B cell (primary cell): ENCODE measurements at regions not wholly inside any gene's neighbourhood (a gene's known extent, or its start where the extent isn't known, plus 50 kb on each side); places are given as distances from the start of the nearest gene placed in this dataset.

Experiments
- ATAC-seq: fragments of 200-7000 bp; cut with Tn5 transposase; one replicate; pipeline ENCODE4 v1.10.0; 2021; ENCODE audit warnings: low read depth, mild to moderate bottlenecking, moderate number of reproducible peaks, moderate library complexity
- CTCF ChIA-PET: fragments of 350-600 bp; sonication (Branson Sonifier 250); formaldehyde crosslinking; loops from one replicate; lab custom pipeline; 2021; ENCODE audit warnings: antibody characterized with exemption, inconsistent platforms; lab: Charles Lee
- POLR2A ChIA-PET: fragments of 350-600 bp; sonication (Branson Sonifier 250); formaldehyde crosslinking; loops from one replicate; lab custom pipeline; 2021; ENCODE audit warnings: antibody characterized with exemption; lab: Charles Lee
- DNase-seq: peaks from one replicate; pipeline ENCODE4 v3.0.0; 2013
- H2AFZ ChIP-seq: 2 replicates; pipeline ENCODE4 v1.6.1; 2012; ENCODE audit warnings: mild to moderate bottlenecking, low read depth, low read length; ENCODE audit not compliant: insufficient read depth, poor library complexity, severe bottlenecking
- H3K27ac ChIP-seq, 2 donors: 1 replicate in 1 of 2; 2 replicates in 1 of 2; pipeline ENCODE4 v1.5.1; 2012 to 2013; ENCODE audit warnings: low read length in 2 of 2, mild to moderate bottlenecking in 2 of 2, moderate library complexity in 1 of 2
- H3K27me3 ChIP-seq, 4 experiments: fragments of 200-600 bp in 1 of 4; sonication (generic) in 1 of 4; replicated peaks in 1 of 4; 1 replicate in 2 of 4; 2 replicates in 2 of 4; pipeline versions ENCODE4 v1.6.1 to v1.7.0; 2013 to 2016; ENCODE audit warnings: low read length in 3 of 4, mild to moderate bottlenecking in 2 of 4, mixed read lengths in 1 of 4, moderate library complexity in 1 of 4; ENCODE audit not compliant: insufficient read depth in 4 of 4, control insufficient read depth in 3 of 4; ENCODE audit errors: control extremely low read depth in 1 of 4
- H3K36me3 ChIP-seq, 2 experiments: replicated peaks in 1 of 2; 1 replicate in 1 of 2; 2 replicates in 1 of 2; pipeline versions ENCODE4 v1.6.1 to v1.7.1; 2013; ENCODE audit warnings: low read length in 1 of 2; ENCODE audit not compliant: insufficient read depth in 2 of 2, control insufficient read depth in 1 of 2; ENCODE audit errors: control extremely low read depth in 1 of 2, extremely low read depth in 1 of 2
- H3K4me1 ChIP-seq, 2 donors: fragments of 200-600 bp in 1 of 2; sonication (generic) in 1 of 2; 1 replicate in 1 of 2; 2 replicates in 1 of 2; pipeline versions ENCODE4 v1.5.1 to v1.6.1; 2013 to 2017; ENCODE audit warnings: low read length in 2 of 2; ENCODE audit not compliant: control insufficient read depth in 2 of 2, insufficient read depth in 2 of 2
- H3K4me2 ChIP-seq: replicated peaks from 2 replicates; pipeline ENCODE3; 2012; ENCODE audit warnings: mild to moderate bottlenecking, low read depth, low read length; ENCODE audit not compliant: poor library complexity, severe bottlenecking
- H3K4me3 ChIP-seq, 5 experiments: fragments of 200-600 bp in 1 of 5; sonication (generic) in 1 of 5; 1 replicate in 3 of 5; 2 replicates in 2 of 5; pipeline versions ENCODE4 v1.5.1 to v1.7.0; 2011 to 2016; ENCODE audit warnings: low read length in 4 of 5, mild to moderate bottlenecking in 4 of 5, low read depth in 2 of 5, control low read depth in 1 of 5, moderate library complexity in 1 of 5; ENCODE audit not compliant: insufficient read depth in 1 of 5; ENCODE audit errors: control extremely low read depth in 1 of 5, extremely low read depth in 1 of 5
- H3K79me2 ChIP-seq: fragments of 200-600 bp; sonication (generic); one replicate; pipeline ENCODE4 v1.6.0; 2016; ENCODE audit warnings: low read length; ENCODE audit not compliant: control insufficient read depth, insufficient read depth
- H3K9ac ChIP-seq: fragments of 200-600 bp; sonication (generic); 2 replicates; pipeline ENCODE4 v1.6.1; 2017; ENCODE audit warnings: mild to moderate bottlenecking, low read length, moderate library complexity
- H3K9me3 ChIP-seq, 3 donors: one replicate each; pipeline versions ENCODE4 v1.6.1 to v1.7.1; 2013; ENCODE audit warnings: low read length in 2 of 3; ENCODE audit not compliant: control insufficient read depth in 2 of 3, insufficient read depth in 1 of 3; ENCODE audit errors: control extremely low read depth in 1 of 3
- H4K20me1 ChIP-seq: 2 replicates; pipeline ENCODE4 v1.6.0; 2012; ENCODE audit warnings: mild to moderate bottlenecking, low read length; ENCODE audit not compliant: insufficient read depth, control insufficient read depth, poor library complexity, severe bottlenecking
- H3K27ac Mint-ChIP-seq: one replicate; pipeline ENCODE4 v1.8.0; 2021; ENCODE audit warnings: mixed read lengths
- H3K27me3 Mint-ChIP-seq: one replicate; pipeline ENCODE4 v1.8.0; 2021; ENCODE audit warnings: mixed read lengths
- H3K4me1 Mint-ChIP-seq: one replicate; pipeline ENCODE4 v1.8.0; 2021; ENCODE audit warnings: mixed read lengths
- H3K4me3 Mint-ChIP-seq: one replicate; pipeline ENCODE4 v1.8.0; 2021; ENCODE audit warnings: mixed read lengths
- H3K9me3 Mint-ChIP-seq: one replicate; pipeline ENCODE4 v1.8.0; 2022; ENCODE audit warnings: mixed read lengths; ENCODE audit not compliant: insufficient read depth
- EZH2 ChIP-seq: IDR thresholded peaks from 2 replicates; pipeline ENCODE4 v1.6.1; 2012; ENCODE audit warnings: borderline replicate concordance, low read depth, mild to moderate bottlenecking, moderate library complexity, low read length; ENCODE audit not compliant: insufficient read depth, poor library complexity, severe bottlenecking
- WGBS: methylation state at CpG from one replicate; pipeline ENCODE4 v1.1.5; 2013; ENCODE audit warnings: missing lambda C conversion rate; ENCODE audit not compliant: insufficient coverage; 5-methylcytosine and 5-hydroxymethylcytosine counted together
- intact Hi-C: fragments of 100-400 bp; cut with micrococcal nuclease; formaldehyde crosslinking; loops from one replicate; pipeline ENCODE4 v1.10.0; 2022
- TF ChIP-seq, protein P1 (sequence below): fragments of 200-600 bp; IDR thresholded peaks from one replicate; pipeline ENCODE4 v1.8.0; 2022; ENCODE audit warnings: antibody characterized with exemption, mild to moderate bottlenecking

DNA sequence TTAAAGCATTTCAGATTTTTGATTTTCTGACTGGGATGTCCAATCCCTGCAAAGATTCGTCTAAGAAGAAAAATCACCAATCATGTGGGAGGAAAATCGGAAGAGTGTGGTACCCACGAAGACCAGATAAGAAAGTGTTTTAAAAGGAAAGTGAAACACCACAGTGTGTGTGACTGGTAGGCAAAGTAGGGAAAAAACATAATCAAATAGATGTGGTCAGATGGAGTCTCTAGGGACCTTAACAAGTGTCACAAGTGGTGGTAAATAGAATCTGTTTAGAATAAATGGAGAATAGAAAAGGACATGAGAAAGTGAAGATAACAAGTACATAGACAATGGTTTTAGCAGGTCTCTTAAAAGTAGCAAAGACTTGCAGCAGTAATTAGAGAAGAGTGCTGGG, 154.6 kb downstream of the SLC30A10 start:
- WGBS: 43% methylated on average over 3 of the region's 3 CpGs
- no peak overlapping the region for H3K27ac ChIP-seq
- no peak overlapping the region for H2AFZ ChIP-seq
- H3K79me2 ChIP-seq: no peaks in the 10 kb centered on the region
- ChIA-PET CTCF (no interaction called here), POLR2A (no interaction called here)
- H3K27me3 ChIP-seq: no peaks in the 10 kb centered on the region
- Mint-ChIP-seq H3K9me3 (peaks cover 8% of the 10 kb centered on the region), H3K4me1 (peaks cover 11% of the 10 kb centered on the region), H3K27ac (no peak overlapping the region), H3K27me3 (peaks cover 4% of the 10 kb centered on the region), H3K4me3 (peak overlapping the region; percentile 38)
- peak; percentile 71 for ATAC-seq
- no peak overlapping the region for H3K4me3 ChIP-seq
- no peaks in the 10 kb centered on the region for H3K36me3 ChIP-seq
- no peaks in the 10 kb centered on the region for H3K4me1 ChIP-seq
- TF ChIP-seq, protein P1, sequence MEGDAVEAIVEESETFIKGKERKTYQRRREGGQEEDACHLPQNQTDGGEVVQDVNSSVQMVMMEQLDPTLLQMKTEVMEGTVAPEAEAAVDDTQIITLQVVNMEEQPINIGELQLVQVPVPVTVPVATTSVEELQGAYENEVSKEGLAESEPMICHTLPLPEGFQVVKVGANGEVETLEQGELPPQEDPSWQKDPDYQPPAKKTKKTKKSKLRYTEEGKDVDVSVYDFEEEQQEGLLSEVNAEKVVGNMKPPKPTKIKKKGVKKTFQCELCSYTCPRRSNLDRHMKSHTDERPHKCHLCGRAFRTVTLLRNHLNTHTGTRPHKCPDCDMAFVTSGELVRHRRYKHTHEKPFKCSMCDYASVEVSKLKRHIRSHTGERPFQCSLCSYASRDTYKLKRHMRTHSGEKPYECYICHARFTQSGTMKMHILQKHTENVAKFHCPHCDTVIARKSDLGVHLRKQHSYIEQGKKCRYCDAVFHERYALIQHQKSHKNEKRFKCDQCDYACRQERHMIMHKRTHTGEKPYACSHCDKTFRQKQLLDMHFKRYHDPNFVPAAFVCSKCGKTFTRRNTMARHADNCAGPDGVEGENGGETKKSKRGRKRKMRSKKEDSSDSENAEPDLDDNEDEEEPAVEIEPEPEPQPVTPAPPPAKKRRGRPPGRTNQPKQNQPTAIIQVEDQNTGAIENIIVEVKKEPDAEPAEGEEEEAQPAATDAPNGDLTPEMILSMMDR: no peak
- no peak for TF ChIP-seq EZH2
- H3K9ac ChIP-seq: no peak overlapping the region
- DNase-seq: peak; percentile 25
- intact Hi-C loops: no loop called here
- H3K9me3 ChIP-seq: peaks cover 0 to 5% (median 0%) of the 10 kb centered on the region in 3 donors
- H4K20me1 ChIP-seq: no peaks in the 10 kb centered on the region
- H3K4me2 ChIP-seq: peak overlapping the region; percentile 13

DNA sequence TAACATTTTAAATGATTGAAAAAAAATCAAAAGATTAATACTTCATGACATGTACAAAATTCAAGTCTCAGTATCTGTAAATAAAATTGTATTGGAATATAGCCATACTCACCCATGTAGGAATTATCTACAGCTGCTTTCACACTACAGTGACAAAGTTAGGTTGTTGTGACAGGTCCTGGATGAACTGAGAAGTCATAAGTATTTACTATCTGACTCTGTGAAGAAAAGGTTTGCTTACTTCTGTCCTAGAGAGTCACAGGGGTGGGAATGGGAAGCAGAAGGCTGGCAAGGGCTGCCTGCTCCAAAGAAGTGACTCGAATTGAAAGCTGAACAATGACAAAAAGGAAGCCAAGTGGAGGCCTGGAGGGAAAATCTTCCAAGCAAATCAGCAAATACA, 155.2 kb downstream of the SLC30A10 start:
- H3K9me3 ChIP-seq: peaks cover 0 to 5% (median 0%) of the 10 kb centered on the region in 3 donors
- no peak overlapping the region for H2AFZ ChIP-seq
- H3K27ac Mint-ChIP-seq: no peak overlapping the region
- H3K9ac ChIP-seq: no peak overlapping the region
- WGBS: 20% methylated on average over 1 of the region's 1 CpG
- ChIA-PET POLR2A (no interaction called here), CTCF (no interaction called here)
- DNase-seq: no peak
- no peak overlapping the region for H3K27ac ChIP-seq
- intact Hi-C loops: no loop called here
- H4K20me1 ChIP-seq: no peaks in the 10 kb centered on the region
- no peaks in the 10 kb centered on the region for H3K4me1 ChIP-seq
- H3K36me3 ChIP-seq: no peaks in the 10 kb centered on the region
- H3K9me3 Mint-ChIP-seq: peaks cover 11% of the 10 kb centered on the region
- H3K27me3 Mint-ChIP-seq: peaks cover 4% of the 10 kb centered on the region
- H3K4me1 Mint-ChIP-seq: peaks cover 11% of the 10 kb centered on the region
- no peak overlapping the region for H3K4me2 ChIP-seq
- ATAC-seq: no peak
- H3K79me2 ChIP-seq: no peaks in the 10 kb centered on the region
- no peaks in the 10 kb centered on the region for H3K27me3 ChIP-seq
- H3K4me3 ChIP-seq: no peak overlapping the region
- H3K4me3 Mint-ChIP-seq: no peak overlapping the region
- TF ChIP-seq, protein P1: no peak
- TF ChIP-seq EZH2: no peak
